ENCODE measurements at regions not wholly inside any gene's neighbourhood (a gene's known extent, or its start where the extent isn't known, plus 50 kb on each side); places are given as distances from the start of the nearest gene placed in this dataset.

GRCh38 chr1:73604211-73604610 lies 593.8 kb downstream of the LRRIQ3 start:
- ChIA-PET POLR2A (no interaction called here), CTCF (interaction anchor here (0.6 kb wide), 1 partner anchor 28 kb away, joined by 3 read pairs; no protein-coding TSS in a partner anchor)
- no peaks in the 10 kb centered on the region for H3K27me3 ChIP-seq (ENCODE audit: control insufficient read depth, insufficient read depth, low read length)
- TF ChIP-seq CTCF (IDR thresholded peaks at IDR 0.05; ENCODE audit: insufficient read depth, low read depth, low read length) = no peak
- no peak overlapping the region for H3K4me3 ChIP-seq (ENCODE audit: low read depth, low read length)
- DNase-seq (ENCODE audit: low read depth) = no peak
- H3K36me3 ChIP-seq (ENCODE audit: control insufficient read depth, insufficient read depth, low read length) = no peaks in the 10 kb centered on the region

GRCh38 chr1:73593804-73594203 lies 604.2 kb downstream of the LRRIQ3 start:
- ChIA-PET POLR2A (no interaction called here), CTCF (no interaction called here)
- no peak for TF ChIP-seq CTCF (IDR thresholded peaks at IDR 0.05; ENCODE audit: insufficient read depth, low read depth, low read length)
- Histone ChIP-seq H3K4me3 (ENCODE audit: low read depth, low read length) (no peak overlapping the region), H3K36me3 (ENCODE audit: control insufficient read depth, insufficient read depth, low read length) (no peaks in the 10 kb centered on the region), H3K27me3 (ENCODE audit: control insufficient read depth, insufficient read depth, low read length) (no peaks in the 10 kb centered on the region)
- no peak for DNase-seq (ENCODE audit: low read depth)

- DNase-seq (ENCODE audit: low read depth) = no peak
- CTCF ChIA-PET = no interaction called here
- POLR2A ChIA-PET = no interaction called here
- no peak for TF ChIP-seq CTCF (IDR thresholded peaks at IDR 0.05; ENCODE audit: insufficient read depth, low read depth, low read length)
- Histone ChIP-seq H3K4me3 (ENCODE audit: low read depth, low read length) (no peak overlapping the region), H3K27me3 (ENCODE audit: control insufficient read depth, insufficient read depth, low read length) (no peaks in the 10 kb centered on the region), H3K36me3 (ENCODE audit: control insufficient read depth, insufficient read depth, low read length) (no peaks in the 10 kb centered on the region)
Observed at GRCh38 chr1:73593364-73593763, 604.6 kb downstream of the LRRIQ3 start.

- POLR2A ChIA-PET = no interaction called here
- TF ChIP-seq CTCF (IDR thresholded peaks at IDR 0.05; ENCODE audit: insufficient read depth, low read depth, low read length) = no peak
- Histone ChIP-seq H3K36me3 (ENCODE audit: control insufficient read depth, insufficient read depth, low read length) (no peaks in the 10 kb centered on the region), H3K27me3 (ENCODE audit: control insufficient read depth, insufficient read depth, low read length) (no peaks in the 10 kb centered on the region), H3K4me3 (ENCODE audit: low read depth, low read length) (no peak overlapping the region)
- DNase-seq (ENCODE audit: low read depth) = no peak
- CTCF ChIA-PET = no interaction called here
Observed at GRCh38 chr1:73587080-73587479, 610.9 kb downstream of the LRRIQ3 start.

- CTCF ChIA-PET = no interaction called here
- Histone ChIP-seq H3K27me3 (ENCODE audit: control insufficient read depth, insufficient read depth, low read length) (no peaks in the 10 kb centered on the region), H3K36me3 (ENCODE audit: control insufficient read depth, insufficient read depth, low read length) (no peaks in the 10 kb centered on the region), H3K4me3 (ENCODE audit: low read depth, low read length) (no peak overlapping the region)
- TF ChIP-seq CTCF (IDR thresholded peaks at IDR 0.05; ENCODE audit: insufficient read depth, low read depth, low read length) = no peak
- no peak for DNase-seq (ENCODE audit: low read depth)
- POLR2A ChIA-PET = no interaction called here
Observed at GRCh38 chr1:73577206-73577605, 620.8 kb downstream of the LRRIQ3 start.

All from BJ (cell line).